PC-9 (cell line): ENCODE measurements at regions not wholly inside any gene's neighbourhood (a gene's known extent, or its start where the extent isn't known, plus 50 kb on each side); places are given as distances from the start of the nearest gene placed in this dataset.

Experiments used
- BruUV-seq: library from RNA; stranded (reverse); fragments of 400-500 nt; replicated peaks from 2 replicates; lab custom pipeline; 2021; lab: Mats Ljungman, UMichigan
- CTCF ChIA-PET: fragments of 300-600 bp; sonication (Branson Sonifier 250); formaldehyde crosslinking; loops from one replicate; lab custom pipeline; 2022; ENCODE audit warnings: antibody characterized with exemption; lab: Charles Lee
- POLR2A ChIA-PET: fragments of 300-600 bp; sonication (Branson Sonifier 250); formaldehyde crosslinking; loops from one replicate; lab custom pipeline; 2022; ENCODE audit warnings: antibody characterized with exemption; ENCODE audit not compliant: unreplicated experiment; lab: Charles Lee
- DNase-seq, 2 experiments: peaks; one replicate each; pipeline versions ENCODE4 v3.0.0 to v3.0.0-alpha.2; 2015 to 2022; ENCODE audit warnings: mixed read lengths in 1 of 2
- H2AFZ ChIP-seq: fragments of 200-600 bp; sonication (generic); 2 replicates; pipeline ENCODE4 v1.8.1; 2017; ENCODE audit warnings: antibody characterized with exemption
- H3F3A ChIP-seq: fragments of 200-600 bp; sonication (generic); 2 replicates; pipeline ENCODE4 v1.8.1; 2017; ENCODE audit warnings: antibody characterized with exemption, mild to moderate bottlenecking, low read depth; ENCODE audit not compliant: insufficient read depth
- H3K27ac ChIP-seq: fragments of 200-600 bp; sonication (generic); 2 replicates; pipeline ENCODE4 v1.6.1; 2016; ENCODE audit warnings: mixed run types
- H3K27me3 ChIP-seq: fragments of 200-600 bp; sonication (generic); 2 replicates; pipeline ENCODE4 v1.6.1; 2016; ENCODE audit warnings: low read depth, mixed run types; ENCODE audit not compliant: insufficient read depth
- H3K36me3 ChIP-seq: fragments of 200-600 bp; sonication (generic); 2 replicates; pipeline ENCODE4 v1.6.1; 2016; ENCODE audit warnings: low read depth, mixed run types
- H3K4me1 ChIP-seq: fragments of 200-600 bp; sonication (generic); replicated peaks from 2 replicates; pipeline ENCODE4 v1.6.1; 2016; ENCODE audit warnings: mixed run types; ENCODE audit not compliant: insufficient read depth
- H3K4me2 ChIP-seq: fragments of 200-600 bp; sonication (generic); 2 replicates; pipeline ENCODE4 v1.6.1; 2017; ENCODE audit warnings: mixed run types
- H3K4me3 ChIP-seq: fragments of 200-600 bp; sonication (generic); 2 replicates; pipeline ENCODE4 v1.6.1; 2016; ENCODE audit warnings: mixed run types
- H3K79me2 ChIP-seq: fragments of 200-600 bp; sonication (generic); 2 replicates; pipeline ENCODE4 v1.6.1; 2017; ENCODE audit warnings: low read depth, mixed run types
- H3K9me2 ChIP-seq: fragments of 200-600 bp; sonication (generic); 2 replicates; pipeline ENCODE4 v1.8.1; 2017; ENCODE audit warnings: mild to moderate bottlenecking; ENCODE audit not compliant: insufficient read depth
- H3K9me3 ChIP-seq: fragments of 200-600 bp; sonication (generic); 2 replicates; pipeline ENCODE4 v1.8.1; 2016; ENCODE audit warnings: low read depth; ENCODE audit not compliant: insufficient read depth
- H4K20me1 ChIP-seq: fragments of 200-600 bp; sonication (generic); 2 replicates; pipeline ENCODE4 v1.8.1; 2017; ENCODE audit not compliant: insufficient read depth
- EZH2 ChIP-seq: fragments of 200-600 bp; sonication (generic); IDR thresholded peaks from 2 replicates; pipeline ENCODE4 v1.8.0; 2017; ENCODE audit warnings: antibody characterized with exemption, low read depth
- intact Hi-C: fragments of 100-400 bp; cut with micrococcal nuclease; formaldehyde crosslinking; loops from one replicate; pipeline ENCODE4 v1.10.0; 2022; ENCODE audit not compliant: unreplicated experiment
- TF ChIP-seq, protein P1 (sequence below): fragments of 200-600 bp; sonication (generic); conservative IDR thresholded peaks from 2 replicates; pipeline ENCODE4 v1.6.1; 2017; ENCODE audit warnings: mixed run types, antibody characterized with exemption, mild to moderate bottlenecking, moderate library complexity

- H3F3A ChIP-seq = no peaks in the 10 kb centered on the region
- no peak for TF ChIP-seq EZH2
- TF ChIP-seq, protein P1, sequence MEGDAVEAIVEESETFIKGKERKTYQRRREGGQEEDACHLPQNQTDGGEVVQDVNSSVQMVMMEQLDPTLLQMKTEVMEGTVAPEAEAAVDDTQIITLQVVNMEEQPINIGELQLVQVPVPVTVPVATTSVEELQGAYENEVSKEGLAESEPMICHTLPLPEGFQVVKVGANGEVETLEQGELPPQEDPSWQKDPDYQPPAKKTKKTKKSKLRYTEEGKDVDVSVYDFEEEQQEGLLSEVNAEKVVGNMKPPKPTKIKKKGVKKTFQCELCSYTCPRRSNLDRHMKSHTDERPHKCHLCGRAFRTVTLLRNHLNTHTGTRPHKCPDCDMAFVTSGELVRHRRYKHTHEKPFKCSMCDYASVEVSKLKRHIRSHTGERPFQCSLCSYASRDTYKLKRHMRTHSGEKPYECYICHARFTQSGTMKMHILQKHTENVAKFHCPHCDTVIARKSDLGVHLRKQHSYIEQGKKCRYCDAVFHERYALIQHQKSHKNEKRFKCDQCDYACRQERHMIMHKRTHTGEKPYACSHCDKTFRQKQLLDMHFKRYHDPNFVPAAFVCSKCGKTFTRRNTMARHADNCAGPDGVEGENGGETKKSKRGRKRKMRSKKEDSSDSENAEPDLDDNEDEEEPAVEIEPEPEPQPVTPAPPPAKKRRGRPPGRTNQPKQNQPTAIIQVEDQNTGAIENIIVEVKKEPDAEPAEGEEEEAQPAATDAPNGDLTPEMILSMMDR = no peak
- no peaks in the 10 kb centered on the region for H3K27me3 ChIP-seq
- no peak for DNase-seq
- no peaks in the 10 kb centered on the region for H3K79me2 ChIP-seq
- H2AFZ ChIP-seq = no peak overlapping the region
- no peaks in the 10 kb centered on the region for H3K36me3 ChIP-seq
- no peak overlapping the region for H3K4me3 ChIP-seq
- no peaks in the 10 kb centered on the region for H3K9me3 ChIP-seq
- no peaks in the 10 kb centered on the region for H4K20me1 ChIP-seq
- no TSS peak for BruUV-seq
- no peaks in the 10 kb centered on the region for H3K9me2 ChIP-seq
- no peak overlapping the region for H3K27ac ChIP-seq
- ChIA-PET CTCF (no interaction called here), POLR2A (no interaction called here)
- H3K4me1 ChIP-seq = no peaks in the 10 kb centered on the region
- H3K4me2 ChIP-seq = no peak overlapping the region
- intact Hi-C loops = no loop called here
Observed at GRCh38 chr14:30312214-30312613, 246.7 kb upstream of the G2E3 start.

- Histone ChIP-seq H3K9me3 (no peaks in the 10 kb centered on the region), H3K4me2 (no peak overlapping the region), H3K27me3 (no peaks in the 10 kb centered on the region), H3K27ac (no peak overlapping the region), H3K4me1 (no peaks in the 10 kb centered on the region), H3K4me3 (no peak overlapping the region), H4K20me1 (no peaks in the 10 kb centered on the region), H2AFZ (no peak overlapping the region), H3F3A (no peaks in the 10 kb centered on the region), H3K79me2 (no peaks in the 10 kb centered on the region), H3K9me2 (no peaks in the 10 kb centered on the region), H3K36me3 (no peaks in the 10 kb centered on the region)
- CTCF ChIA-PET = no interaction called here
- no peak for DNase-seq
- intact Hi-C loops = no loop called here
- no TSS peak for BruUV-seq
- POLR2A ChIA-PET = no interaction called here
- TF ChIP-seq, protein P1 = no peak
- no peak for TF ChIP-seq EZH2
Observed at GRCh38 chr14:30317729-30318128, 241.2 kb upstream of the G2E3 start.

GRCh38 chr14:30322819-30323218 is 236.1 kb upstream of the G2E3 start:
- no peak for DNase-seq
- Histone ChIP-seq H3K4me2 (no peak overlapping the region), H2AFZ (no peak overlapping the region), H3K79me2 (no peaks in the 10 kb centered on the region), H3F3A (no peaks in the 10 kb centered on the region), H4K20me1 (no peaks in the 10 kb centered on the region), H3K36me3 (no peaks in the 10 kb centered on the region), H3K9me3 (no peaks in the 10 kb centered on the region), H3K4me3 (no peak overlapping the region), H3K27me3 (no peaks in the 10 kb centered on the region), H3K27ac (no peak overlapping the region), H3K9me2 (no peaks in the 10 kb centered on the region), H3K4me1 (no peaks in the 10 kb centered on the region)
- intact Hi-C loops = no loop called here
- ChIA-PET POLR2A (no interaction called here), CTCF (no interaction called here)
- no TSS peak for BruUV-seq
- TF ChIP-seq EZH2 = no peak
- TF ChIP-seq, protein P1 = no peak
